SKM-1 treated with dmso at 0.1 percent for 144 hours (cell line): ENCODE measurements at regions not wholly inside any gene's neighbourhood (a gene's known extent, or its start where the extent isn't known, plus 50 kb on each side); places are given as distances from the start of the nearest gene placed in this dataset.
A peak's percentile ranks its signal among the peaks of the same experiment; 100 is the strongest.

Experiments used
- DNase-seq: peaks from one replicate; lab custom pipeline; 2025; ENCODE audit not compliant: unreplicated experiment; lab: John Stamatoyannopoulos, UW

DNA sequence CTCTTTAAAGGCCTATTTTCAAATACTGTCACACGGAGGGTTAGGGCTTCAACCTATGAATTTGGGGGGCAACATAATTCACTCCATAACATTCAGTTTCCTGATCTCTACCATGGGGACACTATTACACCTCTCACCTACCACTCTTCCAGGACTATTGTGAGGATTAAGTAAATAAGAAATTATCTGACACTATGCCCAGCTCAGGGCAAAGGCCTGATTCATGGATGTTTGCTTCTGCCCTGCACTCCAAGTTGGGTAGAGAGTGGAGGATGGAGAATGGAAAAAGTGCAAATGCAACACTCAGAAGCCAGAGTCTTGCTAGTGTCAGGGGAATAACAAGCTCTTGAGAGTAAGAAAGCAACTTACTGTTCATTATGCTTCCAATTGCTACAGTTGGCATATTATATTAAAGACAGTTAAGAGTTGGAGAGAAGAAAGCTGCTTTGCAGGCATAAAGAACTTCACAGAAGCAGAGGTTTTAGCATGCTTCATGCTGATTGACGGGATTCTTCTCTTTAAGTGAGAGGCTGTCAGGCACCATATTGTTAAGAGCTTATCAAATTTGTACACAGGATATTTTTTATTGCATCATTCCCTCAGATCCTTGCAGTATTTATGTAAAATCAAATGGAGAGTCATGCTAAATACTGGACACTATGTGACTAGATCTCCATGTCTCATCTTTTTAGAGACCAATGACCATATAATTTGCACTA is 375.3 kb downstream of the VPS13C start:
- no peak for DNase-seq

DNA sequence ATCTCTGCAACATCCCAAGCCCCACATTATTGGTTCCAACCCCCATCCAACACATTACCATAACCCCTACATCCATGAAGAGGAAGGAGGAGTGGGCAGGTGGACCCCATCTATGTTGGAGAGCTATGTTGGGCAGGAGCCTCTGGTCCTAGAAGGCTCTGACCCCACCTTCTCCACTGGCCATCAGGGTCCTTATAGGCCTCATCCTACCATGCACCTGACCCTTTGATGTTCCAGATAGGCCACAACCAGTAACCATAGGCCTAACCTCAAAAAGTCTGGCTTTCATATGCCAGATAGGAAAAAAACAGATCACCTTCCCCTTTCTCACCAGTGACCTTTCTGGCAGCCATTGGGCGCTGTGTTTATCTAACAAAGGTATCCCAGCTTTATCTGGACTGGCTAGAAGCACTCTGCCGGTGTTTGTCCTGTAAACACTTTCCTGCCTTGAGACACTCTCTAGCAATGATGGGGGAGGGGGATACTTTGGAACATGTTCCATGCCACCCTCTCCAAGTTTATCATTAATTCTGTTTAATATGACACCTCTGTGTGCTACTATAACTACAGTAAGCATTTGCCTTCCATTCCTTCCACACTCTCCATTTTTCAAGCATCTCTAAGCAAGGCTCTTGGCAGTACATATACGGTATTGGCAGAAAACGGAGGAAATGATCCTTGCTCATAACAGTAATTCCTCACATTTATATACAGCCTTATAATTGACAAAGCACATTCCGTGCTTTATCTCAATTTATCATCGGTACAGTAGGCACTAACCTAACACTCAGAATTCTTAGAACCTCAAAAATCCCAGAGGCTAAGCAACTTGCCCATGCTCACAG is 377.1 kb downstream of the VPS13C start:
- DNase-seq, result no peak

DNA sequence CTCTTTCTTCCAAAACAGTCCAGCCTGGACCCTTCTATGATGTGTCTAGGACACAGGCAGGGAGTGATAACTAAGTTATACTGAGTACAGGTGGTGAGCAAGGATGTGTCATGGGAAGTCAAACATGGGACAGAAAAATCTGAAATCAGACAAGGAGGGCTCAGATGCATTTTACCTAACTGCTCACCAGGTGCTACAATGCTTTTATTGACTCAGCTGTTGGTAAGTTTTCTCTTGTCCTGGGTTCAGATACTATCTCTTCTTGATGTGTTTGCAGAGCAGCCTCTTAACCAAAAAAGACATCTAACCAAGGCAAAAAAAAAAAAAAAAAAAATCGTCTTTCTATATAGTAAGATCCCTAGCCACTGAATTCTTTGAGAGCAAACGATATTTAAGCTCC is 378.6 kb downstream of the VPS13C start:
- no peak for DNase-seq

DNA sequence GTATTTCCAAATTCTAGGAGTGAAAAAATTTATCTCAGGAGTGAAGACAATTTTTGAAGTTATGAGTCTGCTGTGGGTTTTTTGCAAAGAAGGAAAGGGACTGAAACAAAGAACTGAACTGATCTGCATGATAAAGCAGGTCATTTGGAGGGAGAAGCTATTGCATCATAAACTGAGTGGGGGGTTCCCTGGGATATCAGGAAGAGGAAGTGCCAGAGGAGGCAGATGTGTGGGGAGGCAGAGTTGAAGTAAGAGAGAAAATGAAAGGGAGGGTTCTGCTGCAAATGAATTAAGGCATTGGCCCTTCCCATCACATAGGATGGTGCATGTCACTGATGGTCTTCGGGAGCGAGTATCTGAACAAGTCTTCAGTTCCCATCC is 379.2 kb downstream of the VPS13C start:
- peak; percentile 30 for DNase-seq

DNA sequence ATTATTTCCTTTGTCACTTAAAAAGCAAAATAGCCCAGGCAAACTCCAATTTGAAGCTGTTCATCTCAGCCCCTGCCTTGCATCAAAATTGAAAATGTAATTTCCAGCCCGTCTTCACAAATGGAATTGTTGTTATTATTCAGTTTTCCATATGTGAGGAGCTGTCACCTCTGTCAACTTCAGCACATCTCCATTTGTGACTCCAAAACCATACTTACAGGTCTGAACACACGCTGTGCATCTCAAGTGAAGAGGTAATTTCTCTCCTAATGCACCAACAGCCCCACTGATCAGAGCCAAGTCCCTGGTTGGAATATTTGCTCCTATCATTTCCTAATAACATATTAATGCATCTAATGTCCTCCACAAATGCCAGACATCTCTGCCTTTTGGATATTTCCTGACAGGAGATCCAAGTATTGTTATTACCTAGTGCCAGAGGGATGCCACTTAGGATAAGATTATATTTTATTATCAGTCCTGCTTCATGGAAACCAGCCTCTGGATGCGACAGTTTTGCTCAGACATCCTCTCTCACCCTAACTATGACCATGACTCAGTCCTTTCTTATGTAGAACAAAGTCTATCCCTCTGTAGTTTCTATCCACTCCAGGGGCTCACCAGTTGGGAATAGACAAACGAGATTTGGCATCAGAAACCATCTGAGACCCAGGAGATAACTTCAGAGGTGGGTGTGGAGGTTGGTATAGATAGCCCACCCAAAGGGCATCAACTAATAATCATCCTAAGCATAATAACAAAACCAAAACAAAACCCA is 379.8 kb downstream of the VPS13C start:
- no peak for DNase-seq

DNA sequence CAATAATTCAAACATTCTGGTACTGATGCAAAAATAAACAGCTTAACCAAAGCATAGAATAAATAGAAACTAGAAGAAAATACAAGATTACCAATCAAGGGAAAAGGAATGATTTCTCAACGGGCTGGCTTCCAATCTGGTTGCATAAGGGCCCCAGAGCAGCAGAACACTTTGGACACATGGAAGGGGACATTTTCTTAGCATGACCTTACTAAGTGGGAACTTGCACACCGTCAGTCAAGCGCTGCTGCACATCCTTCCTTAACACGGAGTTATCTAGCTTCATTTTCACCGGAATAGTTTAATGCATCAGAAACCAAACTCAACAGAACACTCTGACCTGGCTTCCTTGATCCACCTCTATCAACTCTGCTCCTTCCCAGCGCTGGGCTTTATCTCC is 388.5 kb downstream of the VPS13C start:
- no peak for DNase-seq

DNA sequence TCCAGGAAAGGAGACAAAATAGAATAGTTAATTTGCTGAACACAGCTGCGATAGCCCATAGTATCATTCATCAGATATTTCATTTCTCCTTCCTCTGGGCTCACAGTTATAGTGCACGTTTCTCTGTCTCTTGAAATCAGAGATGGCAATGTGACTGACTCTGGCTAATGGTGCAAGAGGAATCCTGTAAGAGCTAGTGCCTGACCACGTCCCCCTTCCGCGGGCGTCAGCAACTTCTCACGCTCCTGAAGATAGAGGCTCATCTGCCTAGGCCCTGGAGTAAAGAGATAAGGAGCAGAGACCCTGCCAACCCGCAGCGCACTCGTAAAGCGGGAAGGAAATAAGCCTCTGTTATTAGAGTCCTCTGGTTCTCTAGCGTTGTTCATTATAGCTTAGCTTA is 391.8 kb downstream of the VPS13C start:
- no peak for DNase-seq

DNA sequence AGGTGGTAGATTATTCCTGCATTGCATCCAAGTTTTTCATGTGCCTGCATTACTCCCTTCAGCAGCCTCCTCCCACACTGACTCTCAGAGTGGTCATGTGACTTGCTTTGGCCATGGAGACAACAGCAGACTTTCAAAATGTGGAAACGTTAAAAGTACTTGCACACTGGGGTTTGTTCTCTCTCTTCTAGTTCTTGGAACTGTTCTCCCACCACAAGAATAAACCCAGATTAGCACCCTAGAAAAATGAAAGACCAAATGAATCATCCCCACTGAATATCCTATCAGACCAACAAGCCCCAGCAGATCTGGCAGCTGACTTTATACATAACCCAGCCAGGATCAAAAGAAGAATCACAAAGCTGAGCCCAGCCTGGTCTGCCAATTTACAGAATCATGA is 398.5 kb downstream of the VPS13C start:
- DNase-seq, result no peak

DNA sequence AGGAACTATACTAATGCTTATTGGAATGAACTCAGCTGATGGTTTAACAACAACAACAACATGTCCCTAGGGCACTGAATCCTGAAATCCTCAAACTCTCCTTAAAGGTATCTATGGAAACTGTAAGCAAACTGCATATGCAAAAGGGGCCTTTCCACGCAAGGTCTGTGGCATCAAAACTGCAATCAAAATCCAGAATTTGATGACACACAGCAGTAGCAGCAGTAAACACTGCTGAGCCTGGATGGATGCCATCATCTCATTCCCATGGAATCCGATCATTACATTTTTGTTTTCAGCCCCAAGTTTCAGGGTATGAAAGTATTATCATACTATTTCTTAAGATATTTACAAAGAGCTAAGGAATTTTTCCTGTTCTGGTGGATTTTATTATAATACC is 399.7 kb downstream of the VPS13C start:
- no peak for DNase-seq

DNA sequence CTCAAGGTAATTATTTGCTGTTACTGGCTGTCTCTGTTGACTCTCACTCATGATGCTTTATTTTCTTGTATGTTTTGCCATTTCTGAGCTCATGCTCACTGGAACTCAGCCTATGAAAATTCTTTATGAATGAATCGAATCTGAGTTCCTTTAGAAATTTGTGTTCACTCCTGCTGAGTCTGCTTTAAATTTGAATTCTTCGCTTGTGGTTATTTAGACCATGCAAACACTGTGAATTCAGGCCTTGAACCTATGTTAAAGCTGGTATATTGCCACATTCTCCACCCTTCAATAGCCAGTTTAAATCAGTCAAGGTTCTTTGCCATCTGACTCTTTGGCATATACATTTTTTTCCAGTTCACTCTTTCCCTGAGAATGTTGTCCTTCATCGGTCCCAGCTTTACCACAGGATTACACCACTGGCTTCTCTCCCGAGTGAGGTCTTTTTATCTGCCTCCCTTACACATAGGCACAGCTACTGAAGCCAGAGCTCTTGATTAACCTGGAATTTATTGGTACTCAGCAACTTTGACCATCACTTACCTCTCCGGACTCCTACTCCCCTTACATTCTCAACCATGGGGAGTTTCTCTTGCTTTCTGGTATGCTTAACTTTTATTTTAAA is 400.6 kb downstream of the VPS13C start:
- no peak for DNase-seq

DNA sequence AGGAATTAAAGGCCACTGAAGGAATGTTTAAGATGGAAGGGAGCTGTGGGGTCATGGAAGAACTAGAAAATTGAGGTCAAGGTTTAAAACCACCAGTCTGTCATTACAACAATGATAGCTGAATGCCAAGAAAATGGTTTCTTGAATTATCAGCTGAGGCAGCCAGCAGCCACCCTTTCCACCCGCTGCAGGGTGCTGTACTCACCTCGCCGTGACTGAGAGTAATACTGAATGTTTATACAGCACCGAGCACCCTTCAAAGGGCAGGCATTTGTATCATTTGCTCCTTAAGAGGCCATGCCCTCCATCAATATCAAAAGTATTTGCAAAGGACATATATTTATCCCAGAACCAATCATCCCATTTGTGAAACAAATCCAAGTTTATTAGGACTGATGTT is 402.8 kb downstream of the VPS13C start:
- DNase-seq, result no peak

DNA sequence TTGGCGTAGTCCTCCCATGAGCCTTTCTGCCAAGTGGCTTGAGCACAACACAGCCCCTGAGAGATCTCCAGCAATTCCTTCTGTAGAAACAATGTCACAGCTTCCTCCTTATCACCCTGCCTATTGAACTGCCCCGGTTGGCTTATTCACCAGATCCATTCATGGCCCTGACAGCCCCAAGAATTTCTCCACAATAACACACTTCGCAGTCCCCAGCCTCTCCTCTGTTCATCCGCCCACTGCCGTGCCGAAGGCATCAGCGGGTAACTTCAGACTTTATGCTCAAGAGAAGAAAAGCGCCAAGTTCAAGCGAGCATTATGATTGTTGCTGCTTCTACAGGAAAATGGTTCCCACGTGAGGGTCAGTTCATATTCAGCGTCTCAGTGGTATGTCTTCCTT is 403.9 kb downstream of the VPS13C start:
- DNase-seq, result no peak

DNA sequence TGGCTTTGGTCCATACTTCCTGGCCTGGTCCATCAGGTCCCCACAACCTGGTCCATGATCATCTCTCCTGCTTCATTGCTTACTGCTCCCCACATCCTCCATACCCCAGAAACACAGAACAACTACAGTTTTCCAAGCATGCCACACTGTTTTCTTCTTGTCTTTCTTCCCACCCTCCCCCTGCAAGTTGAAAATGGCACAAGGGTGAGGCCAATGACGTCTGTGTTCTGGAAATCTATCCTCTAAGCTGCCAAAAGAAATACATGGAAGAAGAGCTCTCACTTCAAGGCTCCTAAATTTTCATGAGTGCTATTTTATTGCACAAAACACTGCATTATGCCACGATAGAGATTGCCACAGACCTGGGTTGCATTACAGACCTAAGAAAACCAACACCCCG is 404.4 kb downstream of the VPS13C start:
- DNase-seq, result no peak

DNA sequence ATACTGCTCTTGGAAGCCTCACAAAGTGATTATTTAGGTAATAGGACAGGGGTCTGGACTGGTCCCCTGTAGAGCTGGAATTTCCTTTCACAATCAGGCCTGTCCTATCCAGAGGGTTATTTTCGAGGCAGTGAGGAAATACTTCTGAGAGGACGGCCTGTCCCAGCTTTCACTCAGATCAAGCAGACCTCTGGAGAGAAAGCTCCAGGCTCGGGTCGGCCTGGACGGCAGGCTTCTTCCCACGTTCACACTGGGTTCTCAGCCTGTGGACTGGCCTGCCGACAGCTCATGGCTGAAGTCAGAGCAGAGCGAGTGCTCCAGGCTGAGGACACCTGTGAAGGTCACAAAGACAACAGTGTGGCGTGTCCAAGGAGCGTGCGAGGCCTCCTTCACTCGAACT is 405.3 kb downstream of the VPS13C start:
- no peak for DNase-seq

DNA sequence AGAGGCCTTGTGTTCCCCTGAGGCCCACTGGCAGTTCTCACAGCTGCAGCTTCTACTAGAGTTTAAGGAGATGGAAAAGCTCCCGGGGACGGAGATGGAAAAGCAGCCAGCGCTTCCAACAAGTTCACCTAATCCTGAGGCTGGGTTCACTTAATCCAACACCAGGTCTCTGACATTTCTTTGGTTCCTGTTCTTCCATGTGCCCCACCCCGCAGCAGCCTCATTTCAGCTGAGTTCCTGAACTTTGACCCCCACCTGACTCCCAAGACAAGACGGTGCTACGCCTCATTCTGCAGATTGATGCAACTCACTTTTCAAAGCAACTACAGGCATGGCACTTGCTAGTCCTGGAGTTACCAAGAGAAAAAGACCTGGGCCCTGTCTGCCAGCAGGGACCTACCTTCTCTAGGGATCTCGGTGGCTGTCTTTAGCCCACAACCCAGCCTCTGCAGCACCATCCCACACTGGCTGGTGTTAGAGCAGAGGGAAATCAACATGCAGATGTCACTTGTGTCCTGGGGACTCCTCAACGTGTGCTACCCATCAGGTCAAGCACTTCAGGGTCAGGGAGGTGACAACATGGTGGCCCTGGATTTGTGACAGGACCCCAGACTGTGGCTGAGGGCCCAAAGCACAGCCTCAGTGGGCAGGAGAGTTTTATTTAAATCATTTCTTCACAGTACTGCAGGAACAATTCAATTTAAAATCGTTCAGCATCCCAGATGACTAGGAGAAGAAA is 406.1 kb downstream of the VPS13C start:
- DNase-seq, result no peak

DNA sequence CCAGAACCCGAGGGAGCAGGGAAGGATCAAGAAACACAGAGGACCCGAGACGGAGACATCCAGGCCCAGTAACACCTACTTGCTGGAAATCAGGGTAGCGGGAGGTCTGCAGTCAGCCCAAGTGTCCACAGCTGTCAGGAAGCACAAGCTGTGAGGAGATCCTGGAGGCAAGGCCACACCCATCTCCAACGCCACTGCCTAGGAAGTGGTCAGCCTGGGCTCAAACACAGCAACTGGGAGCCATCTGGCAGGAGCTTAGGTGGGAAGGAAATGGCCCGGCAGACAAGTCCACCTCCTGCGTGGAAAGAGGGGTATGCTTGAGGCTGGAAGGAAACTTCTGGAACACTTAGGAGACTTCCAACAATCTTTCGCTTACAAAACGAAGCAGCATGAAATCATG is 407.1 kb downstream of the VPS13C start:
- DNase-seq, result no peak

DNA sequence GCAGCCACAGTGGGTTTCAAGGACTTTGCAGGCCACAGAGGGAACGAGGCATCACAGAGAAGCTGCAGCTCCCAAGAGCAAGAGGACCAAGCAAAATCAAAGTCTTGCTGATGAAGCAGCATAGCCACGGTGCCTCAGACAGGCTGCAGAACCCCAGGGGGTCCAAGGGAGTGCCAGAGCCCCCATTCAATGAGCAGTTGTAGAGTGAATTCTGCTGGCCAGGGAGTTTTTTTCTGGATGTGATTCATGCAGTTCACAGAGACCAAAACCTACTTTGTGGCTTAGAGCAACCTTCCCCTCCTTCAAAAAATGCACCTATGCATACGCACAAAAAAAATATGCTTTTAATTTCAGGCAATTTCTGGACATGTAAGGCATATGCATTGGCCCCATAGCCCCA is 409.0 kb downstream of the VPS13C start:
- no peak for DNase-seq

DNA sequence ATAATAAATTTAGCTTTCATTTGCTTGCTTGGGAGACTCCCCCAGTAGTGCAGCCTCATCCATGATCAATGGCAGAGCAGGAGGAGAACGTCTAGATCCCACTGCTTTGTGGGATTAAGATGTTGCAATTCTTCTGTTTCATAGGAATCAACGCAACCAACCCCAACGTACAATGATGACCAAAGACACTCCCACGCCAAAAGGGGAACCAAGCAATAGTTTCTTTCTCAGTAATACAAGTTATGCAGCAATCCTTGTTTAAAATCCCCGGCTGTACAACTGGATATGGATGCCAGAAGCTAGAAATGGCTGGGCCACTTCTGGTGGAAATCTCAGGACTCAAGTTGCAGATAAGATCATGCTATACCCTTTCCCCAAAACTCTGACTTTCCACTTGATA is 411.2 kb downstream of the VPS13C start:
- DNase-seq, result no peak

DNA sequence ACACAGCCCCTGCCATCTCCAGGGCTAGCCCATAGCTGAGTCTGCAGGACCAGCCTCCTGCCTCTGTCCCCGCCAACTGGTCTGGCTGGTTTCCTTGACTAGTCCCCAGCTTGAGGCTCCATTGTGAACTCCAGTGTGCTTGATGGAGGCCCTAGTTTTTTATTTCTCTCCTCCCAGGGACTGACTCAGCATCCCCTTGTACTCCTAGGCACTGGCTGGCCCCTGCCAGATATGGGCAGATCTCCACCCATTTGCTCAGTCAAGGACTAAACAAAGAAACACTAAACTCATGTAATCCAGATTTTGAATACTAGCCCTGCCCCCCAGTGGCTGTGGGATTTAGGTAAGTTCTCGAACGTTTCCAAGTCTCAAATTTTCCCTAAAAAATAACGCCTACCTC is 415.4 kb upstream of the RORA start:
- no peak for DNase-seq

DNA sequence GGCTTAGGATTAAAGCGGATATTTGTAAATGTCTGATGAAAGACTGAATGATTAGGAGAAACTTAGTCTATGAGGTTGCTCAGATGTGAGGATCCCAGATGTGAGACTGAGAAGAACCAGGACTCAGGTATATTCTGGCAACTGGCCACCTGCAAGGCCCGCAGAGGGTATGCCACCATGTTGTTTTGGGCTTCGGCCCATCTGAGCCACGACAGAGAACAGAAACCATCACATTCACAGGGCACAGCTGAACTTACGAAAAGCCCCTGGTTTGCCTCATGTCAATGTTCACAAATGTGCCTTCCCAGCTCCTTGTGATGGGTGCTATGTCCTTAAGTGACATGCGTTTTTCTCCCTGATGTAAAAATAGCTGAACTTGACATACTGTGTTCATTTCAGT is 412.5 kb upstream of the RORA start:
- no peak for DNase-seq

DNA sequence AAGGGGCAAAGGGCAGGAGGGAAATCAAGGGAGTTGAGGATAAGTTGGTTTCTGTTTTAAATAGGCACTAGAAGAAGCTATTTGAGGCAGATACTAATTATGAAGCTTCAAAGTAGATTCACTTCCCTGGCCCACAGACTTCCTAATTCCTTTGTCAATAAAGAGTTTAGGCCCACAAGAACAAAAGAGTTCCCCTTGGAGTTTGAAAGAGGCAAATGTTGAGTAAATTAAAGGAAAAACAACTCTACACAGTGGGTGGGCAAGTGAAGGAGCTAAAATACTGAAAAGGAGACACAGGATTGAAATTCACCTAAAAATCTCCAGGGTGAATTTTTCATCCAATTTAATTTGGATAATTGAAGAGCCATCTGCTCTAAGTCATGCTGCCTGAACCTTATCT is 411.7 kb upstream of the RORA start:
- no peak for DNase-seq
